ENCODE measurements at regions not wholly inside any gene's neighbourhood (a gene's known extent, or its start where the extent isn't known, plus 50 kb on each side); places are given as distances from the start of the nearest gene placed in this dataset.

GRCh38 chr2:182595650-182596049, 120.4 kb upstream of the DNAJC10 start:
- H3K79me2 ChIP-seq (ENCODE audit: insufficient read depth, low read length) = no peaks in the 10 kb centered on the region
- no peak overlapping the region for H3K4me2 ChIP-seq (ENCODE audit: low read depth, low read length, poor library complexity, severe bottlenecking)
- no peaks in the 10 kb centered on the region for H3F3A ChIP-seq (ENCODE audit: low read depth)
- H3K9me3 ChIP-seq (ENCODE audit: insufficient read depth, low read depth, low read length) = no peaks in the 10 kb centered on the region
- H3K4me1 ChIP-seq (ENCODE audit: insufficient read depth, low read length, poor library complexity, severe bottlenecking) = no peaks in the 10 kb centered on the region
- no peak for TF ChIP-seq EZH2phosphoT487 (IDR thresholded peaks at IDR 0.05; ENCODE audit: borderline replicate concordance)
- no peak for TF ChIP-seq CTCF (conservative IDR thresholded peaks at IDR 0.05; ENCODE audit: low read length)
- H3K27me3 ChIP-seq (ENCODE audit: insufficient read depth, low read length, poor library complexity, severe bottlenecking) = no peaks in the 10 kb centered on the region
- no peak overlapping the region for H3K9ac ChIP-seq (ENCODE audit: low read depth, low read length, poor library complexity, severe bottlenecking)
- no peaks in the 10 kb centered on the region for H3K9me2 ChIP-seq (replicated peaks; ENCODE audit: low read depth, low read length)
- H3K36me3 ChIP-seq (ENCODE audit: insufficient read depth, low read length) = no peaks in the 10 kb centered on the region
- no peak overlapping the region for H2AFZ ChIP-seq (ENCODE audit: low read length)
- no peaks in the 10 kb centered on the region for H4K20me1 ChIP-seq (ENCODE audit: insufficient read depth, low read length, poor library complexity, severe bottlenecking)
- H3K4me3 ChIP-seq (ENCODE audit: low read length, poor library complexity, severe bottlenecking) = no peak overlapping the region

- Histone ChIP-seq H3K9me3 (ENCODE audit: insufficient read depth, low read depth, low read length) (no peaks in the 10 kb centered on the region), H4K20me1 (ENCODE audit: insufficient read depth, low read length, poor library complexity, severe bottlenecking) (no peaks in the 10 kb centered on the region), H3K9me2 (replicated peaks; ENCODE audit: low read depth, low read length) (no peaks in the 10 kb centered on the region), H3K4me2 (ENCODE audit: low read depth, low read length, poor library complexity, severe bottlenecking) (no peak overlapping the region), H3K36me3 (ENCODE audit: insufficient read depth, low read length) (no peaks in the 10 kb centered on the region), H3K9ac (ENCODE audit: low read depth, low read length, poor library complexity, severe bottlenecking) (no peak overlapping the region), H3K4me1 (ENCODE audit: insufficient read depth, low read length, poor library complexity, severe bottlenecking) (no peaks in the 10 kb centered on the region), H3K4me3 (ENCODE audit: low read length, poor library complexity, severe bottlenecking) (no peak overlapping the region), H3K79me2 (ENCODE audit: insufficient read depth, low read length) (no peaks in the 10 kb centered on the region), H3F3A (ENCODE audit: low read depth) (no peaks in the 10 kb centered on the region), H2AFZ (ENCODE audit: low read length) (no peak overlapping the region), H3K27me3 (ENCODE audit: insufficient read depth, low read length, poor library complexity, severe bottlenecking) (no peaks in the 10 kb centered on the region)
- no peak for TF ChIP-seq EZH2phosphoT487 (IDR thresholded peaks at IDR 0.05; ENCODE audit: borderline replicate concordance)
- TF ChIP-seq CTCF (conservative IDR thresholded peaks at IDR 0.05; ENCODE audit: low read length) = no peak
Measured at GRCh38 chr2:182597570-182598295, 118.3 kb upstream of the DNAJC10 start.

- Histone ChIP-seq H3K36me3 (ENCODE audit: insufficient read depth, low read length) (no peaks in the 10 kb centered on the region), H4K20me1 (ENCODE audit: insufficient read depth, low read length, poor library complexity, severe bottlenecking) (no peaks in the 10 kb centered on the region), H3K4me2 (ENCODE audit: low read depth, low read length, poor library complexity, severe bottlenecking) (no peak overlapping the region), H3K9me3 (ENCODE audit: insufficient read depth, low read depth, low read length) (no peaks in the 10 kb centered on the region), H3K9me2 (replicated peaks; ENCODE audit: low read depth, low read length) (no peaks in the 10 kb centered on the region), H3K4me3 (ENCODE audit: low read length, poor library complexity, severe bottlenecking) (no peak overlapping the region), H3K9ac (ENCODE audit: low read depth, low read length, poor library complexity, severe bottlenecking) (no peak overlapping the region), H3K79me2 (ENCODE audit: insufficient read depth, low read length) (no peaks in the 10 kb centered on the region), H2AFZ (ENCODE audit: low read length) (no peak overlapping the region), H3F3A (ENCODE audit: low read depth) (no peaks in the 10 kb centered on the region), H3K4me1 (ENCODE audit: insufficient read depth, low read length, poor library complexity, severe bottlenecking) (no peaks in the 10 kb centered on the region), H3K27me3 (ENCODE audit: insufficient read depth, low read length, poor library complexity, severe bottlenecking) (no peaks in the 10 kb centered on the region)
- no peak for TF ChIP-seq CTCF (conservative IDR thresholded peaks at IDR 0.05; ENCODE audit: low read length)
Measured at GRCh38 chr2:182598626-182599025, 117.4 kb upstream of the DNAJC10 start.
